DMS79 (cell line): ENCODE measurements at regions not wholly inside any gene's neighbourhood (a gene's known extent, or its start where the extent isn't known, plus 50 kb on each side); places are given as distances from the start of the nearest gene placed in this dataset.

Experiments used
- DNase-seq: peaks from one replicate; lab custom pipeline; 2025; lab: John Stamatoyannopoulos, UW

- no peak for DNase-seq
These were observed 481.4 kb downstream of the PLA2G4A start for GRCh38 chr1:187310038-187310631.

GRCh38 chr1:187313115-187313514 is 484.4 kb downstream of the PLA2G4A start:
- no peak for DNase-seq

GRCh38 chr1:187326557-187326956 is 497.8 kb downstream of the PLA2G4A start:
- no peak for DNase-seq

GRCh38 chr1:187336441-187337168 is 507.9 kb downstream of the PLA2G4A start:
- DNase-seq, result no peak

- DNase-seq, result no peak
These were observed 510.1 kb downstream of the PLA2G4A start for GRCh38 chr1:187338762-187339412.

- no peak for DNase-seq
These were observed 513.7 kb downstream of the PLA2G4A start for GRCh38 chr1:187342495-187342894.

GRCh38 chr1:187374082-187374481 is 545.3 kb downstream of the PLA2G4A start:
- no peak for DNase-seq

- no peak for DNase-seq
These were observed 546.0 kb downstream of the PLA2G4A start for GRCh38 chr1:187374742-187375141.

GRCh38 chr1:187383366-187383765 is 554.6 kb downstream of the PLA2G4A start:
- no peak for DNase-seq

- no peak for DNase-seq
These were observed 555.8 kb downstream of the PLA2G4A start for GRCh38 chr1:187384504-187384903.

GRCh38 chr1:187390215-187390818 is 561.6 kb downstream of the PLA2G4A start:
- DNase-seq, result no peak

- DNase-seq, result no peak
These were observed 567.5 kb downstream of the PLA2G4A start for GRCh38 chr1:187396226-187396625.

GRCh38 chr1:187396929-187397796 is 568.4 kb downstream of the PLA2G4A start:
- DNase-seq, result no peak

- DNase-seq, result no peak
These were observed 579.7 kb downstream of the PLA2G4A start for GRCh38 chr1:187408212-187409004.

- no peak for DNase-seq
These were observed 580.6 kb downstream of the PLA2G4A start for GRCh38 chr1:187409341-187409740.

GRCh38 chr1:187411118-187411517 is 582.4 kb downstream of the PLA2G4A start:
- no peak for DNase-seq

GRCh38 chr1:187413405-187414169 is 584.8 kb downstream of the PLA2G4A start:
- DNase-seq, result no peak

- no peak for DNase-seq
These were observed 586.3 kb downstream of the PLA2G4A start for GRCh38 chr1:187415065-187415464.

- DNase-seq, result no peak
These were observed 588.8 kb downstream of the PLA2G4A start for GRCh38 chr1:187417520-187417919.

GRCh38 chr1:187433598-187433997 is 604.8 kb downstream of the PLA2G4A start:
- no peak for DNase-seq
